HCT116 (cell line): ENCODE measurements at regions not wholly inside any gene's neighbourhood (a gene's known extent, or its start where the extent isn't known, plus 50 kb on each side); places are given as distances from the start of the nearest gene placed in this dataset.

Source experiments
- ATAC-seq: fragments of 200-7000 bp; cut with Tn5 transposase; 2 replicates; pipeline ENCODE4 v1.9.1; 2020; ENCODE audit warnings: mild to moderate bottlenecking, moderate library complexity
- BruUV-seq: library from RNA; stranded (reverse); fragments of 400-500 nt; replicated peaks from 2 replicates; lab custom pipeline; 2021; lab: Mats Ljungman, UMichigan
- CTCF ChIA-PET: fragments of 300-600 bp; sonication (Branson Sonifier 250); formaldehyde crosslinking; loops from one replicate; lab custom pipeline; 2021; ENCODE audit warnings: antibody characterized with exemption; lab: Charles Lee
- POLR2A ChIA-PET: fragments of 300-600, 350-600 bp; sonication (Branson Sonifier 250); formaldehyde crosslinking; loops from one replicate; lab custom pipeline; 2021; ENCODE audit warnings: antibody characterized with exemption; lab: Charles Lee
- RAD21 ChIA-PET, 2 experiments: fragments of 300-600 bp; sonication (Branson Sonifier 250); formaldehyde crosslinking; loops; one replicate each; lab custom pipeline; 2023; ENCODE audit warnings: low total read pairs in 2 of 2; ENCODE audit not compliant: uncharacterized antibody in 2 of 2, unreplicated experiment in 2 of 2, low non-redundant PET in 1 of 2; lab: Charles Lee
- DNase-seq: peaks from one replicate; pipeline ENCODE4 v3.0.0-alpha.2; 2010; ENCODE audit warnings: low read depth, low spot score
- H2AFZ ChIP-seq: fragments of 200-600 bp; shearing (Covaris generic), sonication (generic); 2 replicates; pipeline ENCODE4 v1.6.1; 2017; ENCODE audit warnings: low read depth, mixed run types, mixed read lengths, antibody characterized with exemption, low read length; ENCODE audit not compliant: poor library complexity, severe bottlenecking
- H3K27ac ChIP-seq: 2 replicates; pipeline ENCODE4 v1.5.1; 2012; ENCODE audit warnings: low read depth, low read length
- H3K27me3 ChIP-seq: fragments of 200-600 bp; sonication (generic); 2 replicates; pipeline ENCODE4 v1.6.1; 2016; ENCODE audit warnings: mixed run types, low read length, mixed read lengths; ENCODE audit not compliant: insufficient read depth
- H3K36me3 ChIP-seq, 2 experiments: fragments of 200-500 bp in 1 of 2; fragments of 200-600 bp in 1 of 2; sonication (Bioruptor generic) in 1 of 2; sonication (generic) in 1 of 2; 2 replicates each; pipeline versions ENCODE4 v1.5.1 to v1.6.1; 2014 to 2016; ENCODE audit warnings: low read length in 2 of 2, inconsistent platforms in 1 of 2, mixed read lengths in 1 of 2, mixed run types in 1 of 2; ENCODE audit not compliant: insufficient read depth in 2 of 2, control insufficient read depth in 1 of 2
- H3K4me1 ChIP-seq, 2 experiments: fragments of 200-600 bp in 1 of 2; sonication (generic) in 1 of 2; 2 replicates each; pipeline versions ENCODE4 v1.5.1 to v1.6.1; 2012 to 2017; ENCODE audit warnings: low read length in 2 of 2, inconsistent platforms in 1 of 2, mild to moderate bottlenecking in 1 of 2, mixed read lengths in 1 of 2, mixed run types in 1 of 2, moderate library complexity in 1 of 2; ENCODE audit not compliant: insufficient read depth in 2 of 2, control insufficient read depth in 1 of 2
- H3K4me2 ChIP-seq: fragments of 200-600 bp; sonication (generic); 2 replicates; pipeline ENCODE4 v1.6.1; 2017; ENCODE audit warnings: mixed run types, low read length, mixed read lengths
- H3K4me3 ChIP-seq, 2 experiments: fragments of 200-600 bp in 1 of 2; sonication (generic) in 1 of 2; replicated peaks in 1 of 2; 2 replicates each; pipeline ENCODE4 v1.5.1; 2011 to 2016; ENCODE audit warnings: low read length in 2 of 2, control low read depth in 1 of 2, low read depth in 1 of 2, mild to moderate bottlenecking in 1 of 2, mixed read lengths in 1 of 2, mixed run types in 1 of 2
- H3K79me2 ChIP-seq: fragments of 200-600 bp; sonication (generic); 2 replicates; pipeline ENCODE4 v1.6.1; 2017; ENCODE audit warnings: mild to moderate bottlenecking, mixed run types, low read length, moderate library complexity, mixed read lengths; ENCODE audit not compliant: insufficient read depth
- H3K9ac ChIP-seq: fragments of 200-600 bp; sonication (generic); 2 replicates; pipeline ENCODE4 v1.6.1; 2016; ENCODE audit warnings: low read length, mixed read lengths
- H3K9me2 ChIP-seq: fragments of 200-600 bp; sonication (generic), shearing (Covaris generic); 2 replicates; pipeline ENCODE4 v1.6.1; 2017; ENCODE audit warnings: mixed run types, mild to moderate bottlenecking, moderate library complexity; ENCODE audit not compliant: insufficient read depth
- H3K9me3 ChIP-seq, 2 experiments: fragments of 200-500 bp in 1 of 2; fragments of 200-600 bp in 1 of 2; sonication (Bioruptor generic) in 1 of 2; sonication (generic) in 1 of 2; 2 replicates each; pipeline ENCODE4 v1.6.1; 2014 to 2017; ENCODE audit warnings: low read length in 2 of 2, mixed read lengths in 2 of 2, inconsistent platforms in 1 of 2, low read depth in 1 of 2, mild to moderate bottlenecking in 1 of 2, mixed run types in 1 of 2, moderate library complexity in 1 of 2; ENCODE audit not compliant: control insufficient read depth in 1 of 2, insufficient read depth in 1 of 2
- H4K20me1 ChIP-seq: fragments of 200-600 bp; sonication (generic), shearing (Covaris generic); 2 replicates; pipeline ENCODE4 v1.6.1; 2017; ENCODE audit warnings: mixed run types, mild to moderate bottlenecking, moderate library complexity; ENCODE audit not compliant: insufficient read depth
- CBX3 ChIP-seq: IDR thresholded peaks from 2 replicates; pipeline ENCODE4 v1.6.1; 2012; ENCODE audit warnings: low read depth
- ELF1 ChIP-seq: IDR thresholded peaks from 2 replicates; pipeline ENCODE4 v1.6.1; 2012; ENCODE audit warnings: low read depth, borderline replicate concordance
- EZH2 ChIP-seq: fragments of 200-600 bp; sonication (generic); IDR thresholded peaks from 2 replicates; pipeline ENCODE4 v1.6.1; 2017; ENCODE audit warnings: antibody characterized with exemption, mixed run types
- EZH2phosphoT487 ChIP-seq: fragments of 200-600 bp; IDR thresholded peaks from 2 replicates; pipeline ENCODE4 v1.6.1; 2018; ENCODE audit warnings: antibody characterized with exemption, borderline replicate concordance
- FOSL1 ChIP-seq: IDR thresholded peaks from 2 replicates; pipeline ENCODE4 v1.6.1; 2012; ENCODE audit warnings: low read depth
- MAX ChIP-seq: IDR thresholded peaks from 2 replicates; pipeline ENCODE4 v1.6.1; 2012
- POLR2A ChIP-seq: IDR thresholded peaks from 2 replicates; pipeline ENCODE4 v1.7.0; 2011; ENCODE audit warnings: borderline replicate concordance; ENCODE audit not compliant: insufficient read depth, insufficient read length; ENCODE audit errors: extremely low read depth
- RAD21 ChIP-seq: IDR thresholded peaks from 2 replicates; pipeline ENCODE4 v1.6.1; 2012; ENCODE audit warnings: low read depth, mild to moderate bottlenecking
- REST ChIP-seq: IDR thresholded peaks from 2 replicates; pipeline ENCODE4 v1.6.1; 2012; ENCODE audit warnings: low read depth
- SIN3A ChIP-seq: IDR thresholded peaks from 2 replicates; pipeline ENCODE4 v1.6.1; 2012; ENCODE audit warnings: low read depth
- TCF7L2 ChIP-seq: IDR thresholded peaks from 2 replicates; pipeline ENCODE4 v1.7.0; 2011; ENCODE audit warnings: borderline replicate concordance, inconsistent platforms; ENCODE audit not compliant: insufficient read depth, insufficient read length; ENCODE audit errors: extremely low read depth
- YY1 ChIP-seq: IDR thresholded peaks from 2 replicates; pipeline ENCODE4 v1.6.1; 2011; ENCODE audit warnings: low read length, low read depth, moderate library complexity, mild to moderate bottlenecking; ENCODE audit not compliant: insufficient replicate concordance; ENCODE audit errors: extremely low read depth
- ZBTB33 ChIP-seq: IDR thresholded peaks from 2 replicates; pipeline ENCODE4 v1.6.1; 2011; ENCODE audit warnings: mild to moderate bottlenecking, low read length, moderate library complexity; ENCODE audit not compliant: insufficient replicate concordance; ENCODE audit errors: extremely low read depth
- ZFX ChIP-seq: fragments of 450-650 bp; IDR thresholded peaks from 2 replicates; pipeline ENCODE4 v1.6.1; 2017
- intact Hi-C: fragments of 100-400 bp; cut with micrococcal nuclease; formaldehyde crosslinking; loops from 2 replicates; pipeline ENCODE4 v1.10.0; 2022

DNA sequence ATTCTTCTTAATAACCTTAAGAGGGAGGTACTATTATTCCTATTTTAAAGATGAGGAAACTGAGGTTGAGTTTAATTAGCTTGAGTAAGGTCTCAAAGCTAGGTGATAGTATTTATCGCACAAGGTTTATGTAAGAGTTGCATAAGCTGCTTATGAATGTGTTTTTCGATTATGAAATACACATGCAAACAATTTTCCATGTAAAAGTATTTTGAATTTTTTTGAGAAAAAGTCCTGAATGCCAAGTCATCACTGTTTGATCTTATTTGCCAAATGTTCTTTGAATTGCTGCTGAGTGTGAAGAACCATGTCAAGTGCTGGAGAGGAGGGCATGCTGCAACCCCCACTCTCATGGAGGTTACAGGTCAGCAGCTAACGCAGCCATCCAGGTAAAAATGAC lies 174.4 kb downstream of the CARTPT start (continued):
- TF ChIP-seq REST (no peak), FOSL1 (no peak), RAD21 (no peak), MAX (no peak), CBX3 (no peak)

DNA sequence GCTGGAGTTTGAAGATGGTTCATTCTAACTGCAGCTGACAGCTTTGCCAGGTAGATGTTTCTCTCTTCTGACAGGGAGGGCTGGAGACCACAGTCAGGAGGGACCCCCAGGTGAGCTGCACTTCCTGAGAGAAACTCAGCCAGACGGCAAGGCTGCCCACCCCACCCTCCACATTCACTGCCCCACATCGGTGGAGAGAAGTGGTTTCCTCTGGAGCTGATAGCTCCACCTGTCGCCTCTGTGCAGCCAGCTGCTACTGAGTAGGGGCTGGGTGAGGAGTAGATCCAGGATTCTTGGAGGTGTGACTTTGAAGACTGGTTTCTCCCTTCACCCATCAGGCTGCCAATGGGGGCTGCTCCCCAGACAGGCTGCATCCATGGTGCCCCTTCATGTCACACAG lies 175.0 kb downstream of the CARTPT start:
- RAD21 ChIA-PET, result no interaction called here
- intact Hi-C loops, result no loop called here
- POLR2A ChIA-PET, result no interaction called here
- BruUV-seq, result no TSS peak
- no peak overlapping the region for H3K4me3 ChIP-seq
- H3K79me2 ChIP-seq, result no peaks in the 10 kb centered on the region
- TF ChIP-seq POLR2A (no peak), SIN3A (no peak), FOSL1 (no peak), EZH2 (no peak), REST (no peak), EZH2phosphoT487 (no peak), YY1 (no peak), ELF1 (no peak), ZFX (no peak), TCF7L2 (no peak), ZBTB33 (no peak)
- H3K9me3 ChIP-seq, result no peaks in the 10 kb centered on the region
- no peaks in the 10 kb centered on the region for H3K27me3 ChIP-seq
- H4K20me1 ChIP-seq, result no peaks in the 10 kb centered on the region
- no peak overlapping the region for H3K9ac ChIP-seq
- peaks cover 7% of the 10 kb centered on the region in 2 experiments; a peak in 3 of 4 replicates for H3K4me1 ChIP-seq
- no peaks in the 10 kb centered on the region for H3K9me2 ChIP-seq
- ATAC-seq (no peak), DNase-seq (no peak)
- H3K27ac ChIP-seq, result no peak overlapping the region
- H3K36me3 ChIP-seq, result no peaks in the 10 kb centered on the region
- CTCF ChIA-PET, result no interaction called here
- no peak overlapping the region for H3K4me2 ChIP-seq
- H2AFZ ChIP-seq, result no peak overlapping the region
